ENCODE measurements at regions not wholly inside any gene's neighbourhood (a gene's known extent, or its start where the extent isn't known, plus 50 kb on each side); places are given as distances from the start of the nearest gene placed in this dataset.

- intact Hi-C loops (cut with micrococcal nuclease) = no loop called here
- Histone ChIP-seq H3K4me3 (replicated peaks in 1 of 3; ENCODE audit: low read depth in 2 of 3, low read length in 3 of 3) (no peak overlapping the region), H3K27ac (ENCODE audit: low read depth in 1 of 2, low read length in 2 of 2) (no peak overlapping the region), H3K4me1 (ENCODE audit: control insufficient read depth in 1 of 2, insufficient read depth in 2 of 2, low read length in 2 of 2) (no peaks in the 10 kb centered on the region), H3K36me3 (replicated peaks in 1 of 2; ENCODE audit: control insufficient read depth in 1 of 2, insufficient read depth in 2 of 2, low read length in 2 of 2) (no peaks in the 10 kb centered on the region), H4K20me1 (ENCODE audit: insufficient read depth, low read length) (no peaks in the 10 kb centered on the region), H3K27me3 (ENCODE audit: control insufficient read depth in 2 of 2, insufficient read depth in 2 of 2, low read length in 2 of 2) (no peaks in the 10 kb centered on the region), H3K79me2 (ENCODE audit: insufficient read depth, low read length) (no peaks in the 10 kb centered on the region), H3K9ac (ENCODE audit: insufficient read depth, low read length, poor library complexity, severe bottlenecking) (no peak overlapping the region), H2AFZ (ENCODE audit: insufficient read depth, low read depth, low read length, poor library complexity, severe bottlenecking) (no peak overlapping the region), H3K4me2 (replicated peaks; ENCODE audit: extremely low read depth, low read length, poor library complexity, severe bottlenecking) (no peak overlapping the region), H3K9me3 (replicated peaks in 1 of 2; ENCODE audit: control insufficient read depth in 1 of 2, insufficient read depth in 1 of 2, low read length in 2 of 2) (no peaks in the 10 kb centered on the region)
- peaks cover 9% of the 10 kb centered on the region for H3K4me1 Mint-ChIP-seq
- H3K36me3 Mint-ChIP-seq = no peaks in the 10 kb centered on the region
- WGBS (ENCODE audit: insufficient coverage) = no CpG with 5 or more reads among the region's 5 CpGs
- DNase-seq = no peak
- peaks cover under 1 to 8% (median 6%) of the 10 kb centered on the region in 3 donors for H3K27me3 Mint-ChIP-seq (ENCODE audit: low read depth in 3 of 3)
- H3K27ac Mint-ChIP-seq = no peak overlapping the region
- TF ChIP-seq CTCF (IDR thresholded peaks at IDR 0.05) = no peak
- H3K9me3 Mint-ChIP-seq = peaks cover 0 to 3% (median 2%) of the 10 kb centered on the region in 7 donors
- no peak overlapping the region for H3K4me3 Mint-ChIP-seq
Measured at GRCh38 chr2:45209302-45209701, 200.1 kb upstream of the SIX2 start.

- Histone ChIP-seq H3K27ac (ENCODE audit: low read depth in 1 of 2, low read length in 2 of 2) (no peak overlapping the region), H4K20me1 (ENCODE audit: insufficient read depth, low read length) (no peaks in the 10 kb centered on the region), H3K9ac (ENCODE audit: insufficient read depth, low read length, poor library complexity, severe bottlenecking) (no peak overlapping the region), H3K4me2 (replicated peaks; ENCODE audit: extremely low read depth, low read length, poor library complexity, severe bottlenecking) (no peak overlapping the region), H3K4me1 (ENCODE audit: control insufficient read depth in 1 of 2, insufficient read depth in 2 of 2, low read length in 2 of 2) (no peaks in the 10 kb centered on the region), H3K4me3 (replicated peaks in 1 of 3; ENCODE audit: low read depth in 2 of 3, low read length in 3 of 3) (no peak overlapping the region), H3K79me2 (ENCODE audit: insufficient read depth, low read length) (no peaks in the 10 kb centered on the region), H3K9me3 (replicated peaks in 1 of 2; ENCODE audit: control insufficient read depth in 1 of 2, insufficient read depth in 1 of 2, low read length in 2 of 2) (no peaks in the 10 kb centered on the region), H2AFZ (ENCODE audit: insufficient read depth, low read depth, low read length, poor library complexity, severe bottlenecking) (no peak overlapping the region), H3K36me3 (replicated peaks in 1 of 2; ENCODE audit: control insufficient read depth in 1 of 2, insufficient read depth in 2 of 2, low read length in 2 of 2) (no peaks in the 10 kb centered on the region), H3K27me3 (ENCODE audit: control insufficient read depth in 2 of 2, insufficient read depth in 2 of 2, low read length in 2 of 2) (no peaks in the 10 kb centered on the region)
- H3K4me1 Mint-ChIP-seq = peaks cover 9% of the 10 kb centered on the region
- TF ChIP-seq CTCF (IDR thresholded peaks at IDR 0.05) = no peak
- H3K4me3 Mint-ChIP-seq = no peak overlapping the region
- no CpG with 5 or more reads among the region's 4 CpGs for WGBS (ENCODE audit: insufficient coverage)
- peak in 1 of 3 donors; percentile 0 for DNase-seq
- H3K27ac Mint-ChIP-seq = peak overlapping the region in 1 of 7 donors; percentile 71
- H3K27me3 Mint-ChIP-seq (ENCODE audit: low read depth in 3 of 3) = peaks cover 2 to 4% (median 3%) of the 10 kb centered on the region in 3 donors
- intact Hi-C loops (cut with micrococcal nuclease) = no loop called here
- H3K9me3 Mint-ChIP-seq = peaks cover 2 to 12% (median 4%) of the 10 kb centered on the region in 7 donors
- H3K36me3 Mint-ChIP-seq = no peaks in the 10 kb centered on the region
Measured at GRCh38 chr2:45207101-45207500, 197.8 kb upstream of the SIX2 start.

All from CD14-positive monocyte (primary cell).